SK-N-SH treated with all-trans-retinoic acid at 6 μM for 48 hours (cell line): ENCODE measurements at regions not wholly inside any gene's neighbourhood (a gene's known extent, or its start where the extent isn't known, plus 50 kb on each side); places are given as distances from the start of the nearest gene placed in this dataset.

Experiments
- ATAC-seq: fragments of 200-7000 bp; cut with Tn5 transposase; 3 replicates; pipeline ENCODE4 v1.9.1; 2020; ENCODE audit warnings: mild to moderate bottlenecking, moderate library complexity
- ARNTL ChIP-seq: fragments of 450-650 bp; formaldehyde crosslinking; IDR thresholded peaks from 2 replicates; pipeline ENCODE4 v1.5.0; 2020; ENCODE audit warnings: low read depth, mild to moderate bottlenecking, moderate library complexity, borderline replicate concordance
- BACH2 ChIP-seq: fragments of 250-450 bp; sonication (Bioruptor Pico); IDR thresholded peaks from 2 replicates; pipeline ENCODE4 v1.9.0; 2021; ENCODE audit warnings: mild to moderate bottlenecking, borderline replicate concordance
- CREB5 ChIP-seq: fragments of 250-450 bp; sonication (Bioruptor Pico); IDR thresholded peaks from 2 replicates; pipeline ENCODE4 v1.5.1; 2020; ENCODE audit warnings: low read depth, mild to moderate bottlenecking, moderate library complexity
- CSDC2 ChIP-seq: fragments of 250-450 bp; sonication (Bioruptor Pico); IDR thresholded peaks from 2 replicates; pipeline ENCODE4 v1.5.0; 2020; ENCODE audit warnings: mild to moderate bottlenecking, moderate library complexity
- CSRNP3 ChIP-seq: fragments of 250-450 bp; sonication (Bioruptor Pico); IDR thresholded peaks from 2 replicates; pipeline ENCODE4 v1.5.1; 2021; ENCODE audit warnings: mild to moderate bottlenecking, moderate library complexity
- ESRRG ChIP-seq: fragments of 250-450 bp; sonication (Bioruptor Pico); IDR thresholded peaks from 2 replicates; pipeline ENCODE4 v1.6.1; 2021; ENCODE audit warnings: mild to moderate bottlenecking
- GLIS3 ChIP-seq: fragments of 250-450 bp; sonication (Bioruptor Pico); IDR thresholded peaks from 2 replicates; pipeline ENCODE4 v1.5.0; 2020; ENCODE audit warnings: mild to moderate bottlenecking, moderate library complexity
- ISL1 ChIP-seq: fragments of 250-450 bp; sonication (Bioruptor Pico); IDR thresholded peaks from 2 replicates; pipeline ENCODE4 v2.1.2; 2022; ENCODE audit warnings: mild to moderate bottlenecking, moderate library complexity
- OSR1 ChIP-seq: fragments of 250-450 bp; sonication (Bioruptor Pico); IDR thresholded peaks from 2 replicates; pipeline ENCODE4 v1.8.0; 2022; ENCODE audit warnings: moderate library complexity, mild to moderate bottlenecking, inconsistent platforms
- PATZ1 ChIP-seq: fragments of 250-450 bp; sonication (Bioruptor Pico); IDR thresholded peaks from 2 replicates; pipeline ENCODE4 v1.8.0; 2020; ENCODE audit warnings: mild to moderate bottlenecking, moderate library complexity, borderline replicate concordance
- POU6F1 ChIP-seq: fragments of 250-450 bp; sonication (Bioruptor Pico); IDR thresholded peaks from 2 replicates; pipeline ENCODE4 v1.8.0; 2021; ENCODE audit warnings: low read depth, mild to moderate bottlenecking, moderate library complexity, borderline replicate concordance
- PPARA ChIP-seq: fragments of 250-450 bp; sonication (Bioruptor Pico); IDR thresholded peaks from 2 replicates; pipeline ENCODE4 v1.5.0; 2020; ENCODE audit warnings: mild to moderate bottlenecking, borderline replicate concordance
- RARB ChIP-seq: fragments of 250-450 bp; sonication (Bioruptor Pico); IDR thresholded peaks from 2 replicates; pipeline ENCODE4 v1.8.0; 2021; ENCODE audit warnings: mild to moderate bottlenecking, moderate library complexity
- SNAI2 ChIP-seq: fragments of 250-450 bp; sonication (Bioruptor Pico); IDR thresholded peaks from 2 replicates; pipeline ENCODE4 v1.5.0; 2020; ENCODE audit warnings: mild to moderate bottlenecking, moderate library complexity
- TCF4 ChIP-seq: fragments of 250-450 bp; sonication (Bioruptor Pico); IDR thresholded peaks from 2 replicates; pipeline ENCODE4 v1.8.0; 2021; ENCODE audit warnings: mild to moderate bottlenecking, moderate library complexity, borderline replicate concordance
- TOX ChIP-seq: fragments of 250-450 bp; sonication (Bioruptor Pico); IDR thresholded peaks from 2 replicates; pipeline ENCODE4 v1.8.0; 2021; ENCODE audit warnings: mild to moderate bottlenecking, moderate library complexity, borderline replicate concordance
- TSHZ2 ChIP-seq: fragments of 250-450 bp; sonication (Bioruptor Pico); IDR thresholded peaks from 2 replicates; pipeline ENCODE4 v1.5.0; 2020; ENCODE audit warnings: mild to moderate bottlenecking, moderate library complexity
- ZC3H10 ChIP-seq: fragments of 250-450 bp; sonication (Bioruptor Pico); IDR thresholded peaks from 2 replicates; pipeline ENCODE4 v1.5.1; 2021; ENCODE audit warnings: mild to moderate bottlenecking, moderate library complexity
- ZFP3 ChIP-seq: fragments of 250-450 bp; sonication (Bioruptor Pico); IDR thresholded peaks from 2 replicates; pipeline ENCODE4 v1.5.0; 2020; ENCODE audit warnings: mild to moderate bottlenecking, moderate library complexity
- ZNF565 ChIP-seq: fragments of 450-650 bp; formaldehyde crosslinking; conservative IDR thresholded peaks from 2 replicates; pipeline ENCODE4 v1.5.0; 2020; ENCODE audit warnings: low read depth, mild to moderate bottlenecking, moderate library complexity
- ZNF8 ChIP-seq: fragments of 450-650 bp; formaldehyde crosslinking; IDR thresholded peaks from 2 replicates; pipeline ENCODE4 v1.5.0; 2020; ENCODE audit warnings: mild to moderate bottlenecking, moderate library complexity

- ATAC-seq = no peak
- TF ChIP-seq ESRRG (CRISPR knock-in tag) = no peak
- TF ChIP-seq SNAI2 (CRISPR knock-in tag) = no peak
- no peak for TF ChIP-seq ZNF8 (CRISPR knock-in tag)
- no peak for TF ChIP-seq ARNTL (CRISPR knock-in tag)
- no peak for TF ChIP-seq CREB5 (CRISPR knock-in tag)
- no peak for TF ChIP-seq ZNF565 (CRISPR knock-in tag)
- no peak for TF ChIP-seq CSDC2
- no peak for TF ChIP-seq PATZ1 (CRISPR knock-in tag)
- TF ChIP-seq ISL1 (CRISPR knock-in tag) = no peak
- TF ChIP-seq CSRNP3 (CRISPR knock-in tag) = no peak
- TF ChIP-seq ZFP3 (CRISPR knock-in tag) = no peak
- no peak for TF ChIP-seq ZC3H10
Measured at GRCh38 chr6:113318575-113318917, 538.6 kb upstream of the MARCKS start.

- ATAC-seq = no peak
- TF ChIP-seq BACH2 = no peak
- no peak for TF ChIP-seq ZC3H10
- no peak for TF ChIP-seq TSHZ2 (CRISPR knock-in tag)
- no peak for TF ChIP-seq PPARA (CRISPR knock-in tag)
- no peak for TF ChIP-seq GLIS3 (CRISPR knock-in tag)
- TF ChIP-seq SNAI2 (CRISPR knock-in tag) = no peak
- TF ChIP-seq TOX (CRISPR knock-in tag) = no peak
- no peak for TF ChIP-seq ZNF565 (CRISPR knock-in tag)
- no peak for TF ChIP-seq ZFP3 (CRISPR knock-in tag)
- TF ChIP-seq RARB = no peak
- TF ChIP-seq POU6F1 (CRISPR knock-in tag) = no peak
- no peak for TF ChIP-seq PATZ1 (CRISPR knock-in tag)
- TF ChIP-seq OSR1 (CRISPR knock-in tag) = no peak
- no peak for TF ChIP-seq ZNF8 (CRISPR knock-in tag)
- TF ChIP-seq TCF4 = no peak
- TF ChIP-seq CSDC2 = no peak
- TF ChIP-seq, all 23 proteins: peak for 0
Measured at GRCh38 chr6:113320653-113321052, 536.5 kb upstream of the MARCKS start.
